ENCODE measurements at regions not wholly inside any gene's neighbourhood (a gene's known extent, or its start where the extent isn't known, plus 50 kb on each side); places are given as distances from the start of the nearest gene placed in this dataset.

GRCh38 chr14:97329701-97330100 lies 532.5 kb downstream of the VRK1 start:
- TF ChIP-seq CTCF (IDR thresholded peaks at IDR 0.05), result no peak
- no peaks in the 10 kb centered on the region for H3K4me1 Mint-ChIP-seq
- CTCF ChIA-PET, result no interaction called here

GRCh38 chr14:97331058-97331457 lies 533.9 kb downstream of the VRK1 start:
- POLR2A ChIA-PET, result no interaction called here
- Mint-ChIP-seq H3K4me3 (no peak overlapping the region), H3K27ac (no peak overlapping the region)

More at GRCh38 chr14:97329701-97330100, 532.5 kb downstream of the VRK1 start:
- Mint-ChIP-seq H3K27ac (no peak overlapping the region), H3K4me3 (no peak overlapping the region), H3K36me3 (ENCODE audit: low read depth) (no peaks in the 10 kb centered on the region), H3K9me3 (peaks cover 3% of the 10 kb centered on the region), H3K27me3 (no peaks in the 10 kb centered on the region)
- no peak for DNase-seq
- intact Hi-C loops (cut with micrococcal nuclease), result no loop called here
- ATAC-seq (ENCODE audit: low read depth), result no peak
- POLR2A ChIA-PET, result no interaction called here

GRCh38 chr14:97331526-97331925 lies 534.3 kb downstream of the VRK1 start:
- Mint-ChIP-seq H3K4me3 (no peak overlapping the region), H3K9me3 (peaks cover under 1% of the 10 kb centered on the region), H3K4me1 (no peaks in the 10 kb centered on the region), H3K36me3 (ENCODE audit: low read depth) (no peaks in the 10 kb centered on the region), H3K27ac (no peak overlapping the region), H3K27me3 (no peaks in the 10 kb centered on the region)
- intact Hi-C loops (cut with micrococcal nuclease), result no loop called here
- ChIA-PET CTCF (no interaction called here), POLR2A (no interaction called here)
- DNase-seq (no peak), ATAC-seq (ENCODE audit: low read depth) (no peak)
- TF ChIP-seq CTCF (IDR thresholded peaks at IDR 0.05), result no peak

More at GRCh38 chr14:97331058-97331457, 533.9 kb downstream of the VRK1 start:
- Mint-ChIP-seq H3K36me3 (ENCODE audit: low read depth) (no peaks in the 10 kb centered on the region), H3K9me3 (peaks cover 3% of the 10 kb centered on the region), H3K4me1 (no peaks in the 10 kb centered on the region), H3K27me3 (no peaks in the 10 kb centered on the region)
- CTCF ChIA-PET, result no interaction called here
- intact Hi-C loops (cut with micrococcal nuclease), result no loop called here
- no peak for DNase-seq
- TF ChIP-seq CTCF (IDR thresholded peaks at IDR 0.05), result no peak
- no peak for ATAC-seq (ENCODE audit: low read depth)

- ATAC-seq (ENCODE audit: low read depth) (no peak), DNase-seq (no peak)
- POLR2A ChIA-PET, result no interaction called here
- intact Hi-C loops (cut with micrococcal nuclease), result no loop called here
- no peak for TF ChIP-seq CTCF (IDR thresholded peaks at IDR 0.05)
- H3K4me1 Mint-ChIP-seq, result no peaks in the 10 kb centered on the region
- H3K36me3 Mint-ChIP-seq (ENCODE audit: low read depth), result no peaks in the 10 kb centered on the region
- no peak overlapping the region for H3K4me3 Mint-ChIP-seq
- H3K27me3 Mint-ChIP-seq, result no peaks in the 10 kb centered on the region
- CTCF ChIA-PET, result no interaction called here
- H3K9me3 Mint-ChIP-seq, result peaks cover 10% of the 10 kb centered on the region
- H3K27ac Mint-ChIP-seq, result no peak overlapping the region
Measured at GRCh38 chr14:97336179-97336578, 539.0 kb downstream of the VRK1 start.

GRCh38 chr14:97336816-97337215 lies 539.6 kb downstream of the VRK1 start:
- ATAC-seq (ENCODE audit: low read depth) (no peak), DNase-seq (no peak)
- intact Hi-C loops (cut with micrococcal nuclease), result no loop called here
- Mint-ChIP-seq H3K36me3 (ENCODE audit: low read depth) (no peaks in the 10 kb centered on the region), H3K4me1 (no peaks in the 10 kb centered on the region), H3K27me3 (no peaks in the 10 kb centered on the region), H3K4me3 (no peak overlapping the region), H3K9me3 (peaks cover 10% of the 10 kb centered on the region), H3K27ac (no peak overlapping the region)
- POLR2A ChIA-PET, result no interaction called here
- CTCF ChIA-PET, result no interaction called here
- TF ChIP-seq CTCF (IDR thresholded peaks at IDR 0.05), result no peak

Measured in activated B cell treated with CpG ODN at 0.5 μM for 24 hours (primary cell).